ENCODE measurements at regions not wholly inside any gene's neighbourhood (a gene's known extent, or its start where the extent isn't known, plus 50 kb on each side); places are given as distances from the start of the nearest gene placed in this dataset.

DNA sequence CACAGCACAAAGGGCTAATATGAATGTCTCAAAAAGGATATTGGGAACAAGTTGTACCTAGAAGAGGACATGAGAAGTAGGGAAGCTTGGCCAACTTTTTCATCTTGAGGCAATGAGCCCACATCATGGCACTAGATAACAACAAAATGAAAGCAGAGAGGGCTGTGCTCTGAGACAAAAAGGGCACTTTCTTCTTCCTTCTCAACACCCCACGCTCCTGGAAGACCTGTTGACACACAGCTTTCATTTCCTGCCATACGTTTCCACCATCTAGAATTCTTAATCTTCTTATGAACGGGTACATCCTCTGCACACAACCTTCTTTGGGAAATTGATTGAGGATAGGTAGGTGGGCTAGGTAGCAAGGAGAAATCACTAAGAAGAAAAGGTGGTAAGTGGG is 187.8 kb upstream of the STXBP5 start:
- no peaks in the 10 kb centered on the region for H3K27me3 ChIP-seq (ENCODE audit: insufficient read depth, low read depth)
- H3F3A ChIP-seq (ENCODE audit: insufficient read depth, low read depth): no peaks in the 10 kb centered on the region
- CTCF ChIA-PET: no interaction called here
- no peak for DNase-seq
- POLR2A ChIA-PET (ENCODE audit: unreplicated experiment): no interaction called here
- no peak overlapping the region for H3K27ac ChIP-seq
- H3K9me3 ChIP-seq (ENCODE audit: insufficient read depth, low read depth): no peaks in the 10 kb centered on the region
- H3K36me3 ChIP-seq (ENCODE audit: low read depth): no peaks in the 10 kb centered on the region
- BruUV-seq (replicated peaks): no TSS peak
- TF ChIP-seq, protein P1, sequence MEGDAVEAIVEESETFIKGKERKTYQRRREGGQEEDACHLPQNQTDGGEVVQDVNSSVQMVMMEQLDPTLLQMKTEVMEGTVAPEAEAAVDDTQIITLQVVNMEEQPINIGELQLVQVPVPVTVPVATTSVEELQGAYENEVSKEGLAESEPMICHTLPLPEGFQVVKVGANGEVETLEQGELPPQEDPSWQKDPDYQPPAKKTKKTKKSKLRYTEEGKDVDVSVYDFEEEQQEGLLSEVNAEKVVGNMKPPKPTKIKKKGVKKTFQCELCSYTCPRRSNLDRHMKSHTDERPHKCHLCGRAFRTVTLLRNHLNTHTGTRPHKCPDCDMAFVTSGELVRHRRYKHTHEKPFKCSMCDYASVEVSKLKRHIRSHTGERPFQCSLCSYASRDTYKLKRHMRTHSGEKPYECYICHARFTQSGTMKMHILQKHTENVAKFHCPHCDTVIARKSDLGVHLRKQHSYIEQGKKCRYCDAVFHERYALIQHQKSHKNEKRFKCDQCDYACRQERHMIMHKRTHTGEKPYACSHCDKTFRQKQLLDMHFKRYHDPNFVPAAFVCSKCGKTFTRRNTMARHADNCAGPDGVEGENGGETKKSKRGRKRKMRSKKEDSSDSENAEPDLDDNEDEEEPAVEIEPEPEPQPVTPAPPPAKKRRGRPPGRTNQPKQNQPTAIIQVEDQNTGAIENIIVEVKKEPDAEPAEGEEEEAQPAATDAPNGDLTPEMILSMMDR (conservative IDR thresholded peaks at IDR 0.05): no peak
- TF ChIP-seq EZH2 (IDR thresholded peaks at IDR 0.05; ENCODE audit: low read depth): no peak
- no peaks in the 10 kb centered on the region for H3K79me2 ChIP-seq (ENCODE audit: low read depth)
- H3K4me3 ChIP-seq: no peak overlapping the region
- intact Hi-C loops (cut with micrococcal nuclease; ENCODE audit: unreplicated experiment): no loop called here
- no peaks in the 10 kb centered on the region for H3K4me1 ChIP-seq (replicated peaks; ENCODE audit: insufficient read depth)
- H2AFZ ChIP-seq: no peak overlapping the region
- no peak overlapping the region for H3K4me2 ChIP-seq
- no peaks in the 10 kb centered on the region for H4K20me1 ChIP-seq (ENCODE audit: insufficient read depth)
- H3K9me2 ChIP-seq (ENCODE audit: insufficient read depth): peaks cover 6% of the 10 kb centered on the region; the same call in 1 of the 2 replicates

DNA sequence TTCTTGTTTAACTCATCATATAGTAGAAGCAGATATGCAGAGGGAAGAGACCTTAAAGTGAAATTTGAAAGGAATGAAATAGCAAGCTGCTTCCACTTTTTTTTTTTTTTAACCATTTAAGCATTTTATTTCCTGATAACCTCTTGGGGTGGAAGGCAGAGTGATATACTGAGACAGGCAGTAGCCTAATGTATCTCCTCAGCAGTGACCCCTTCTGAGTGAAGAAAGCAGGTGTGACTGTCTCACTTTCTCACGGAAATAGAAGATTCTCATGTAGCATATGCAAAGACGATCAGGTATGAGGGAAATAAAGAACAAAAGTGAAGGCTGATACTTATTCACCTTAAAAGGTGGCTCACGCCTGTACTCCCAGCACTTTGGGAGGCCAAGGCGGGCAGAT is 187.1 kb upstream of the STXBP5 start:
- no peaks in the 10 kb centered on the region for H3K36me3 ChIP-seq (ENCODE audit: low read depth)
- no peaks in the 10 kb centered on the region for H3F3A ChIP-seq (ENCODE audit: insufficient read depth, low read depth)
- no peak for DNase-seq
- H3K4me1 ChIP-seq (replicated peaks; ENCODE audit: insufficient read depth): no peaks in the 10 kb centered on the region
- no peak overlapping the region for H2AFZ ChIP-seq
- no peaks in the 10 kb centered on the region for H3K27me3 ChIP-seq (ENCODE audit: insufficient read depth, low read depth)
- ChIA-PET POLR2A (ENCODE audit: unreplicated experiment) (no interaction called here), CTCF (no interaction called here)
- H4K20me1 ChIP-seq (ENCODE audit: insufficient read depth): no peaks in the 10 kb centered on the region
- intact Hi-C loops (cut with micrococcal nuclease; ENCODE audit: unreplicated experiment): no loop called here
- no peak for TF ChIP-seq EZH2 (IDR thresholded peaks at IDR 0.05; ENCODE audit: low read depth)
- TF ChIP-seq, protein P1 (conservative IDR thresholded peaks at IDR 0.05): no peak
- H3K9me2 ChIP-seq (ENCODE audit: insufficient read depth): peaks cover 6% of the 10 kb centered on the region; the same call in 1 of the 2 replicates
- H3K79me2 ChIP-seq (ENCODE audit: low read depth): no peaks in the 10 kb centered on the region
- BruUV-seq (replicated peaks): no TSS peak
- H3K4me3 ChIP-seq: no peak overlapping the region
- H3K4me2 ChIP-seq: no peak overlapping the region
- no peaks in the 10 kb centered on the region for H3K9me3 ChIP-seq (ENCODE audit: insufficient read depth, low read depth)
- no peak overlapping the region for H3K27ac ChIP-seq

DNA sequence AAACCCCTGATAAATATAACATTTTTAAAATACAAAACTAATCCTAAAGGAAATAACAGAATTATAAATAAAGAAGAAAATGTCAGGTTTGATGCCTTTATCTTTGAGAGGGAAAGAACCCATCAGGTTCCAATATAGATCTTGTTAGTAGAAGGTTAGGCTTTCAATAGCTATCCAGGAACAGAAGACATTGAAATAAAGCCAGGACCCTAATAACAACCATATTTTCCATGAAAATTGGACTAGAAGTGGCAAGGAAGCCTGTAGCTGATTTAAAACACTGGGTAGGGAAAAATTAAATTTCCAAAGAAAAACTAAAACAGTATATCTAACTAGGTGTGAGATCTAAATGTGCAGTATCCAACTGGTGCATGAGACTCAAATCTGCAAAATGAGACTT is 185.2 kb upstream of the STXBP5 start:
- ChIA-PET POLR2A (ENCODE audit: unreplicated experiment) (no interaction called here), CTCF (no interaction called here)
- no peaks in the 10 kb centered on the region for H3K27me3 ChIP-seq (ENCODE audit: insufficient read depth, low read depth)
- intact Hi-C loops (cut with micrococcal nuclease; ENCODE audit: unreplicated experiment): no loop called here
- H4K20me1 ChIP-seq (ENCODE audit: insufficient read depth): no peaks in the 10 kb centered on the region
- H3K4me1 ChIP-seq (replicated peaks; ENCODE audit: insufficient read depth): no peaks in the 10 kb centered on the region
- H3K9me3 ChIP-seq (ENCODE audit: insufficient read depth, low read depth): no peaks in the 10 kb centered on the region
- no peak overlapping the region for H3K4me2 ChIP-seq
- H3F3A ChIP-seq (ENCODE audit: insufficient read depth, low read depth): no peaks in the 10 kb centered on the region
- BruUV-seq (replicated peaks): no TSS peak
- H3K79me2 ChIP-seq (ENCODE audit: low read depth): no peaks in the 10 kb centered on the region
- H3K4me3 ChIP-seq: no peak overlapping the region
- TF ChIP-seq EZH2 (IDR thresholded peaks at IDR 0.05; ENCODE audit: low read depth): no peak
- TF ChIP-seq, protein P1 (conservative IDR thresholded peaks at IDR 0.05): no peak
- H3K36me3 ChIP-seq (ENCODE audit: low read depth): no peaks in the 10 kb centered on the region
- H3K9me2 ChIP-seq (ENCODE audit: insufficient read depth): no peaks in the 10 kb centered on the region
- no peak overlapping the region for H3K27ac ChIP-seq
- H2AFZ ChIP-seq: no peak overlapping the region
- DNase-seq: no peak
